Kidney tubule cell (primary cell): ENCODE measurements at regions not wholly inside any gene's neighbourhood (a gene's known extent, or its start where the extent isn't known, plus 50 kb on each side); places are given as distances from the start of the nearest gene placed in this dataset.
"Not testable (repeated sequence)": the region's sequence is repeated elsewhere in the genome, so short reads cannot be mapped to it uniquely, and the experiment has no call there.

Experiments used
- DNase-seq: peaks from one replicate; pipeline ENCODE4 v3.0.0-alpha.2; 2018; ENCODE audit warnings: low spot score

DNA sequence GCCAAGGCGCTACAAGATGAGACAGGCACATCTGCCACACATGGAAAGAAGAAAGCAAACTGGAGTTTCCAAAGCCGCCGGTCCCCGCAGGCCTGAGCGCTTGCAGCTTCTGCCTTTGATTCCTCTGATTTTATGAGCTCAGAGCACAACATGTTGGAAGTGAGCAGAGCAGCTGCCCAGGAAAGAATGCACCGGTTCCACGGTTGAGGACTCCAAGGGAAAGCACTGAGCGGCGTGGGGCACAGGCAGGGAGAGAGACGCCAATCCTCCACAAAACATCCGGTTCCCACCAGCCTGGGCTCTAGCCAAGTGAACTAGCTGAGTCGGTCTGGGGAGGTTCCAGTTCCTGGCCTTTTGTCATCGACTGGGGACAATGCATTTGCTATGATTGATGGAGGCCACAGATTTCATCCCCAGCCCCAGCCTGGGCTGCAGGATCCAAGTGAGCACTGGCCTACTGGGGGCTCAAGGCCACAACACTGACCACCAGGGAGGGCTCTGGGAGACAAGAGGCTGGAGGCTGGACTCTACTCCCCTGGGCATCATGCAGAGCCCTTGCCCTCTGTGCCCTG is 253.1 kb upstream of the IRF2BP2 start:
- peak; percentile 90 for DNase-seq

DNA sequence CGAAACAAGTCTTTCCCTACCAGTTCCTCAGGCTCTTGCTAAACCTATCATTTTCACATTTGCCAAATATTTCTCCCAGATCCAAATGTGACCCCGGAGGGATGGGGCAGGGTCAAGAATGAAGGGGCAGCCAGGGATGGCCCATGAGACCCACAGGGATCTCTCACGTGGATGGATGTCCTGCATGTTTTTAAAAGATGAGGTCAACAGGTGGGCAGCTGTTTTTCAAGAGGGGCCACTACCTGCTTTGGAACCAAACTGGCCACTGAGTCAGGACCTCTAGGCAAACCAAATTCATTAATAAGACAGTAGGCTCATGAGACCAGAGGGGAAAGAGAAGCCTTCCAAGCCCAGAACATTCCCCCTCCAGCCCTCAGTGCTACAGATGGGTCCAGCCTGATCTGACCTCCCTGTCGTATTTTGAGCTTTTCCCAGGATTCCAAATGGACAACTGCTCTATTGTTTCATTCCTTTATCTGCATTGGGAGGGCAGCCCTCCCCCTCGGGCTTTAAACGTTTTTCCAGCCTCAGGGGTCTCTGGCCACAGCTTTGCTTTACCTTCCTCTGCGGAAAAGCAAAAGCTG is 252.5 kb upstream of the IRF2BP2 start:
- no peak for DNase-seq

DNA sequence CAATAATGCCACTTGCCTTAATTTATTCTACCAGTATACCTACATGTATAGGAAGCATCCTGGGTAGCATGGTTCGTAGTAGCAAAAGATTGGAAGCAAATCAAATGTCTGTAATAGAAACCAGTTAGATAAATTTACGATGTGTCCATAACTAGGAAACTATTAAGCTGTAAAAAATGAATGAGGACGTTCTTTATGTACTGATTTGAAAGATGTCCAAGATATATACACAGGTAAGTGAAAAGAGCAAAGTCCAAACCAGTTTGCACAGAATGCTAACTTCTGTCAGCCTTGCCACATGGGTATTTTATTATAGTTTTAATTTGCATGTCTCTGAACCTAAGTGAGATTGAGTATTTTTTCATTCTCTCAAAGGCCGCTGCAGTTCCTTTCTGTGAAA is 251.8 kb upstream of the IRF2BP2 start:
- DNase-seq, result no peak

DNA sequence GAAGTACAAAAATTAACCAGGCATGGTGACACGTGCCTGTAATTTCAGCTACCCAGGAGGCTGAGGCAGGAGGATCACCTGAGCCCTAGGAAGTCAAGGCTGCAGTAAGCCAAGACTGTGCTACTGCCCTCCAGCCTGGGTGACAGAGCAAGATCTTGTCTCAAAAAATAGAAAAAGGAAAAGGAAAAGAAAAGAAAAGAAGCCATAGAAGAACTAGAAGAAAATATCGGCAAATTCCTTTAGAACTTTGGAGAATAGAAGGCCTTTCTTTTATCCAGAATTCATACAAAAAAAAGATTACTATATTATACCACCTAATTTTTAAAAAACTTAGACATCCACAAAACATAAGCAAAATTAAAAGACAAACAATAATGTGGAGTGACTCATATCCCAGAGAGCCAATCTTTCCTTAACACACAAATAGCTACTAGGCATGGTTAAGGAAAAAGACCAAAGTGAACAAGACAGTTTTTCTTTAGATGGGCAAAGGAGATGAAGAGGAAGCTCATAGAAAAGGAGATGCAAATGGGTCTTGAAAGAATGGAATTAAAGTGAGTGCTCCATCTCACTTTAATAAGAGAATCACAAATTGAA is 251.1 kb upstream of the IRF2BP2 start:
- DNase-seq, result no peak

DNA sequence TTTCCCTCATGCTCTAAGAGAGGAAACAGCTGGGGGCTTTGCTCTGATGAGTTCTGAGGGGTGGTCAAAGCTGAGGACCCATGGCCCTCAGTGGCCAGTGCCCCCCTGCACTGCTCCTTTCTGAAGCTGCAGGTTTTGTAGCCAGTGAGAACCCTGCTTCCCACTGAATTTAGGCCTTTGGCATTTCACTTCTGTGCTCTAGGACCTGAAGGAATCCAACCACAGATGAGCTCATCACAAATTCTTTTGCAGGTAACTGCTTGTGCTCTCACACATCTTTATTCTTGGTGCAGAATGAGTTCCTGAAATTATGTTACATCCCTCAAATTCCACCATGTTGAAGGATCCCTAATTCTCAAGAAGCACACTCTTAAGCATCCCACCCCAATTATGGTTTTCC is 248.7 kb upstream of the IRF2BP2 start:
- DNase-seq, result peak; percentile 59

DNA sequence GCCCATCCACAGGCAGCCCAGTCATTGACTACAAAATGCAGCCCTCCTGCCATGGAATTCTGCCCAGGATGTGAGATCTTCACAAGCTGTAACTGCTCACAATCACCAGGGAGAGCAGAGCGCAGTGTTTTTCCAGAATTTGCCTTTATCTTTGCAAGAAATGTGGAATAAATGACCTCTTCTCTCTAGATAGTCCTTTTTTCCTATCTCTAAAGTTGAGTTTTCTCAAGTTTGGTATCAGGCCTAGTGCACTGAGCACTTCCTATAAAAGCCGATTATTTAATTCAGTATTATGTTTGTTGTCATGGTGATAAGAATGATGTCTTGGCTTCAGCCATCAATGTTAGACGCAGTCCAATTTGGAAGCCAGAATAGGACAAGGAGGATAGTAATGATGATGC is 246.9 kb upstream of the IRF2BP2 start:
- no peak for DNase-seq

DNA sequence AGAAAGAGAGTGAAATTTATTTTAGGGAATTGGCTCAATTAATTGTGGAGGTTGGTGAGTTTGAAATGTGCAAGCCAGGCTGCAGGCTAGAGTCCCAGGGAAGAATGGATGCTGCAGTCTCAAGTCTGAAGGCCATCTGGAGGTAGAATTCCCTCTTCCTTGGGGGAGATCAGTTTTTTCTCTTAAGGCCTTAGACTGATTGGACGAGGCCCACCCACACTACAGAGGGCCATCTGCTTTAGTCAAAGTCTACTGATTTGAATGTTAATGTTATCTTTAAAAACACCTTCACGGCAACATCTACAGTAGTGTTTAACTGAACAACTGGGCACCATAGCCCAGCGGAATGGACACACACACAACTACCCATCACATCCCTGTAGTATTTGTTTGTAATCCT is 245.9 kb upstream of the IRF2BP2 start:
- DNase-seq, result no peak

DNA sequence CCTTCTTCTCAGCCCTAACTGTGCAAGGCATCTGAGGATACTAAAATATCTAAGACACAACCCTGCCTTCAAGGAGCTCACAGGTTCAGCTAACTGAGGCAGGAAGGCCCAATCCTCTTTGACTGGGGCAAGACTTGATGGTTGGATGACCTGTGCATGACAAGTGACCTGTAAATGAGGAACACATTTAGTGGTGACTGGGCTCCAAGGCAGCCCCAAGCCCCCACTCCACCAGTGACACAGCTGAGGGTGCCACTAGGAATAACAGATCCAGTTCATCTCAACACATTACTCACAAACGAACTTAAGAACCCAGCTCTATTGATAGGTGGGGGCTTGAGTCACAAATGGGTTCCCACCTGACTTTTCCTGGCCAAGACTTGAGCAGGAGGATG is 244.7 kb upstream of the IRF2BP2 start:
- no peak for DNase-seq

DNA sequence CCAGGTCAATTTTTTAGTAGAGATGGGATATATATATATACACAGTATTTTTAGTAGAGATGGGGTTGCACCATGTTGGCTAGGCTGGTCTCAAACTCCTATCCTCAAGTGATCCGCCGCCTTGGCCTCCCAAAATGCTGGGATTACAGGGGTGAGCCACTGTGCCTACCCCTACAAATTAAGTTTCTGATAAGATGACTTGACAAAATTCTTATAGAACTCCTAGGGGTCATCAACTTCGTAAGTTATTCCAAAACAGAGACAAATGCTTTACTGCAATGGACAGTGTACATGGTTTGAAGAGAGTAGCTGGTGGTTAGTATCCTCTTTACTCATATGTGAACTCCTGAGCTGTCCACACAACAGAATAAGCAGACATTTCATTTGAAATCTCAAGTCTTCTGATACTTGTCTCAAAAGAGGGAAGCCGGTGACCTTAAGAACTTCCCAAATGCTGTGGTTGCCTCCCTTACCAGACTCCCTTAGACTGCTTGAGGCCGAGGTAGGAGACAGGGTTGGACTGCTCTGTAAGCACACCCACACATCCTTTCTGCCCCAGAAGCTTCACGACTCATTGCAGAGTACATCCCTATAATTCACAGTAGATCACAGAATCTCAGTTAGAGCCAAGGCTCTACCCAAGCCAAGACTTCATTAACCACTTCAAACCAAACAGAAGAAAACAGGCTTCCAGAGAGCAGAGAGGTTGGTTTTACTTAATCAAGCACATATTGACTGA is 244.1 kb upstream of the IRF2BP2 start:
- peak; percentile 64 for DNase-seq

DNA sequence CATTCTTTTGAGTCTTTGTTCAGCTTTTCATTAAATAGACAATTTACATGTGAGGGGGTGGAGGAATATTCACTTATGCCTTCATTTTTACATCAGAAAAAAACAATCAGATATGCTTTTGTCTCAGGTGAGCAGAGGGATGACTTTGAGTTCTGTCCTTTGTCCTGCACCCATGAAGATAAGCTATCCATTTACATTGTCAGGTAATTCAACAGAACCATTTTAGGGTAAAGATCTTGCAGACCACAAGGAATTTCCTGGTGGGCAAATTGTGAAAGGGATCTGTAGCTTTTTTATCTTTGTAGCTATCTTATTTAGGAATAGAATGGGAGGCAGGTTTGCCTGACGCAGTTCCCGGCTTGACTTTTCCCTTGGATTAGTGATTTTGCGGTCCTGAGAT is 242.7 kb upstream of the IRF2BP2 start:
- DNase-seq, result no peak

DNA sequence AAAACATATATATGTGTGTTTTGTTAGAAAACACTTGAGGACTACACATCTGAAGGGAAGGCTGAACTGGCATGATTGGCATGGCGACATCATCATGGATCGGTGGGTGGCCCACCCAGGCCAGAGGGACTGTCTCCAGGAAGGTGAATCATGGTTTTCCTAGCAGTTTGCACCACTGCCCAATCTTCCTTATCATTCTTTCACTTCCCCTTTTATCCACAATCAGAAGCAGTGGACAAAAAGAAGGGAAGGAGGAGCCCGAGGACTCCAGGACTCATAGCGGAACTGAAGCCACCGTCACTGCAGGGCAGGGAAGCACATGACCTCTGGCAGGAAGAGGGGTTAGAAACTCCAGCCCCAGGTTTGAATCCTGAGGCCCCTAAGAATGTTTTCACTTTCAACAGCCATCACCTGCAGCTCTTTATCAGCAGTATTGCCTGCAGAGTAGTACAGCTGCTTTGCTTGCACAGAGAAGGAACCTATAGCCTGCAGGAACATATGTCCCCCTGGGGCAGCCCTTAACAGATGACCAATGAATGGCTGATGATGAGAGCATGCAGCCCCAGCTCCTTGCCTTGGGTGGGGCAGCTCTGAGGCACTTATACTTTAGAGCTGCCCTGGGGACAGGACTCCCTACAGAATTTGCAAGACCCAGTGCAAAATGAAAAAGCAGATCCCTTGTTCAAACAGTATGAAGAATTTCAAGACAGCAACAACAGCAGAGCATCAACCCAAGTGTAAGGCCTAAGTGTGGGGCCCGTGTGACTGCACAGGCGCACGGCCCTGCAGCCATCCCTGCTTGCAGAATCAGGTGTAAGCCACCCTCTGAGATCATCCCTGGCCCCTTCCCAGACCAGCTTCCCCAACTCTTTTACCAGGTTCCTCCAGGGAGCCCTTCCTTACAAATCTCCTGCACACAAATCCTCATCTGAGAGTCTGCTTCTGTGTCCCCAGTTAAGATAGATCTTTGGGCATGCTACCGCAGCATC is 241.8 kb upstream of the IRF2BP2 start:
- DNase-seq, result peak; percentile 81

DNA sequence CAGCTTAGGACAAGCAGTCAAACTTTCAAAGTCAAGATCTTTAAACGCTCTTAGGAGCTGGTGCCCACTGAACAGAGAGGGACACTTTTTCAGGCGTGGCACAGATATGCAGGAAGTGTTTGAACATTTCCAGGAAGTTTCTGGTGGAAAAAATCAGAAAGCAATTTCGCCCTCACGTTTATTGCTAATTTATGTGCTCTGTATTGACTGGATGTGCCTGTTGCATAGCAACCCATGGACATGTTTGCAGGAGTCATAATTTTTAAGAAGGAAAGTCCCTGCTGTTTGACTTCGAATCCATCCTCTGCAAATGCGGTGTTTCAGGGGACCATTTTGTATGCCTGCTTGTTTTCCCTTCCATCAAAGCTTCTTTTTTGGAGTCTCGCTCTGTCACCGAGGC is 239.9 kb upstream of the IRF2BP2 start:
- peak; percentile 64 for DNase-seq

DNA sequence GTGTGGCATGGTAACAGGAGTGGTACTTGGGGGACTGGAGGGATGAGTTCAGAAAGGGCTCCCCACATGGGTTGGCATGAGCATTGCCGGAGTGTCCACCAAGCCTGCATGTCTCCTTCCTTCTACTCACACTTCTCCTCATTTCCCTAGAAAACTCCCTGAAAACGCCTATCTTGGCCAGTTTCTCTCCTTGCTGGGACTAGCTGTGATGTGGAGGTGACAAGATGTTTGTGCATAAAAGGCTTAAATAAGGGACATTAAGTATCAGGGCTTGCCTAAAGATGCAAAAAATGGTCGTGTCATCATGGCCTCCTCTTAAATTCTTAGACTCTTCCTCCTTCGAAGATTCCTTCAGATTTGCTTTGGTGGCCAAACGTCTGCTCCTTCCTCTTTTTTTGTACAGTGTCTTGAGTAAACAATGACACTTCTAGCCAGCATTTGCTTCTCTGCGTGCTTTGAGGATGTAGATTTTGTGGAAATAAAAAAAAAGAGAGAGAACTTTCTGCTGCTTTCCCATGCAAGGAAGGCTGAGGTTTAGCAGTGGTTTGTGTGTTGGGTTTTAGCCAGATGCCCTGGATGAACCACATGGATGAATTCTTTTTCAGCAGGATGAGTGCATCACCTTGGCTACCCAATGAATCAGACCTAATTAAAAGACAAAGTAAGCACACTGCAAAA is 239.1 kb upstream of the IRF2BP2 start:
- DNase-seq, result peak; percentile 94

DNA sequence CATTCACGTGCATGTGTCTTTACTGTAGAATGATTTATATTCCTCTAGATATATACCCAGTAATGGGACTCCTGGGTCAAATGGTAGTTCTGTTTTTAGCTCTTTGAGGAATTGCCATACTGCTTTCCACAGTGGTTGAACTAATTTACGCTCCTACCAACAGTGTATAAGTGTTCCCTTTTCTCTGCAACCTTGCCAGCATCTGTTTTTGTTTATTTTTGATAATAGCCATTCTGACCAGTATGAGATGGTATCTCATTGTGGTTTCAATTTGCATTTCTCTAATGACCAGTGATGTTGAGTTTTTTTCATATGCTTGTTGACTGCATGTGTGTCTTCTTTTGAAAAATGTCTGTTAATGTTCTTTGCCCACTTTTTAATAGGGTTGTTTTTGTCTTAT is 236.8 kb upstream of the IRF2BP2 start:
- not testable (repeated sequence) for DNase-seq

DNA sequence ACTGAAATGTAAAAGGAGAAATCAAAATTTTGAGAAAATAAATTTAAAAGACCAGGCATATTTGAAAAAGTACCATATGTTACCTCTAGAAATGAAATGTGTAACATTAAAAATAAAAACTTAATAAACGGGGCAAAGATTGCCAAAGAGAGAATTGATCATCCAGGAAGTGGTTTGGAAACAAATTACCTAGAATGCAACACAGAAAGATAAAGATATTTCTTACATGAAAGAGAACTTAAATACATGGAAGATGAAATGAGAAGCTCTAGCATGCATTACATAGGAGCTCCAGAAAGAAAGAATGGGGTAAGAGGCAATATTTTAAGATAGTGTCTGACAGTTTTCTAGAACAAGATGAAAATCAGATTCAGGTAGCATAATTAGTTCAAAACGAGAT is 235.9 kb upstream of the IRF2BP2 start:
- no peak for DNase-seq

DNA sequence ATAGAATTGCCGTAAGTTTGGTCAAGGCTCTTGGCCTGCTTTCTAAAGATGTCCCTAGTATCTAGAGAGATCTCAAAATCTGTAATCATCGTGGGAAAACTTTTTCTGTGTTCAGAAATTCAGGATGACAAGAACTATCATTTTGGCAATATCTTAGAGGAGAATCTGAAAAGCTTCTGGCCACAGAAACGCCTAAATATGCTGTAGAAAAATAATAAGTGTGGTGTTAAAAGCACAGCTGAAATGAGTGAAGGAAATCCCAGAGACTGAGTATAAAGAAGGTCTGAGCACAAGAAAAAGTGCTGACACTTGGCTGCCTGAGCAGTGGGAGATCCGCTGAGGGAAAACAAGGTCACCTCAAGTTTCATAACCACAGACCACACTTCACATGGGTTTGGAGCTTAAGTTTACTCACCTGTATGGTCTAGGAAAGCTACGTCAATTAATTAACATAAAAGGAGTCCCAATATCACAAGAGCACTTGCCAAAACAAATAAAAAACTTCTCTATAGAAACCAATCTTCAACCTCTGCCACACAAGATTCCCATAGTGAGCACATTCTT is 235.2 kb upstream of the IRF2BP2 start:
- no peak for DNase-seq

DNA sequence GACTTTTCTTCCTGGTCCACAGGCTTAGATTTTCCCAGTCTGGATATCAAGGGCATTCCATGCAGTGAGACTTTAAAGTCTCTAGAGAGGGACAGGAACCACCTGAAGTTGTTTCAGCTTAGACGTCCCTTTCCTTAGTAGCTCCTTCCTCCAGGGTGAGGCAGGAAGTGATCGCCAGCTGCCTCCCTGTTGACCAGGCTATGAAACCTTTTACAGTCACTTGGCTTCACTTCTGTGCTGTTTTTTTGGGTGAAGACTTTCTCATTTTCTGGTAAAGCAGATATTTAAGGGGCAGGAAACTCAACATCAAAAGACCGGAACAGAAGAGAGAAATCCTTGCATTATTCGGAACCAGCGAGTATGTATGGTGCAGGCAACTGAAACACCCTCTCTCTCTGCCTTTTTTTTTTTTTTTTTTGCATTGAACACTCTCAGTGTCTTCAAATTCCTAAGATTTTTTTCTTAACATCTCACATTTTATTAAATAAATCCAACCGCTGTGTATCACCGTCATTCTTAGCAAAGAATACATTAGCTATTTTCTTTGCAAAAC is 234.6 kb upstream of the IRF2BP2 start:
- no peak for DNase-seq

DNA sequence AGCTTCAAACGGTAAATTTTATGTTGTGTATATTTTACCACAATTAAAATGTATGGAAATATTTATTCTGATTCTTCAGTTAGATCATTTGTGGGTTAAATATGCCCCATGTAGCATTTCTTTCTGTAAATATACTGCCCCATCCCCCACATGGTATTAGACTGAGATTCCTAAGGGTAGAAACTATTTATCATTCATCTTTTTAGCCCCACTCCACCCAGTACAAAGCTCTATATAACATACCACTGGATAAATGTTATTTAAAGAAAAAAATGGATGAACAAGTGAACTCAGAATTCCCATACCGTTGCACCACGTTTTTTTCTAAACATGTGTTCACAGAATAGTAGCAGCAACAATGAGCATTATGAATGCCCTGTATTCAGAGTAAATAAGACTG is 234.0 kb upstream of the IRF2BP2 start:
- no peak for DNase-seq

DNA sequence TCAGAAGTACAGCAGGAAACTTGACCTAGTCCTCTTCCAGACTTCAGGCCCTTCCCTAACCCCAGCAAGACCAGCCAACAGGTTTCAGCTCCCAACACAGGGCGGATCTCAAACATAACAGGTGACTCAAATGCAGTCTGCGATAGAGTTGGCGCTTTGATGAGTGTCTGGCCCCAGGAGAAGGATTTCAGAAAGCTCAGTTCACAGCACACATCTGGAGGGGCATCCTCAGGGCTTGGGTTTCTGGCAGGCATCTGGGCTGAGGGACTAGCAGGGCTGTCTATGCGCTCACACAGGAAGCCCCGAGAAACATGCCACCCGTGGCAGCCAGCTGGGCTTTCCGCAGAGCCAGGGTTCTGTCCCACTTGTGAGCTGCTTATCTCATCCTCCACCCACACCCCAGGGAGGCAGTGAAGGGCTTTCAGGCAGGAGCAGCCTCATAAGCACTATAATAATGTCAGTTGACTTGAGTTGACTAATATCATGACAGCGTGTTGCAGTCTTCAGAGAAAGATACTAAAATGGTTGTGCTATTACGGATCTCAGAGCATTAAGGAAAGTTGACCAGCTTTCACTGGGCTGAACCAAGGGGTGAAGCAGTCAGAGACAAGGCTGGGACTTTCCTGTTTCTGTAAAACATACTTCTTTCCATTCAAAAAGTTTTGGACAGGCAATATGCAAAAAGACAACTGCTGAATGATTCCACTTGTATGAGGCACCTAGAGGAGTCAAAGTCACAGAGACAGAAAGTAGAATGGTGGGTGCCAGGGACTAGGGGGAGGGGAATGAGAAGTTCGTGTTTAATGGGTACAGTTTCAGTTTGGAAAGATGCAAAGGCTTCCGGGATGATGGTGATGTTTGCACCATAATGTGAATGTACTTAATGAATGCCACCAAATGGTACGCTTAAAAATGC is 233.0 kb upstream of the IRF2BP2 start:
- no peak for DNase-seq

DNA sequence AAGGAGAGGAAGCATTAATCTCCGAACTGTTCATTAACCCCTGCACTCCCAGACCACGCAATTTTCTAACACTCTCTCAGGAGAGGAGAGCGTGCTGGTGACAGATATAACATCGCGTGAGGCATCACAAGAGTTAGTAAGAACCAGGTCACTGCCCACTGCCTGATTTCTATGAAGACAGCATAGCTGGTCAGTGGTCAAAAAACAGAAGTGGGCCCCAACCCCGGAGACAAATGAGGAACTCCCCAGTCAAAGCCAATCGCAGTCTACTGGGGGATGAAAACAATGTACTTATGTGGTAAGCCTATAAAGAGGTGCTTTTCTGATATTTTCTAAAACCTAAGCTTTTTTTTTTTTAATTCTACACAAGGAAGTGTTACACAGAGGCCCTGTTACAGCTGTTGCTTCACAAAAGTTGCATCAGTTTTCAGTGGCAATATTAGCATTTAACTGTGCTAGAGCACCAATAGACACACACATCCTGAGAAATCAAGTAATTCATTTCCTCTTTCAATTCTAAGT is 231.8 kb upstream of the IRF2BP2 start:
- no peak for DNase-seq
